ENCODE measurements at regions not wholly inside any gene's neighbourhood (a gene's known extent, or its start where the extent isn't known, plus 50 kb on each side); places are given as distances from the start of the nearest gene placed in this dataset.

DNA sequence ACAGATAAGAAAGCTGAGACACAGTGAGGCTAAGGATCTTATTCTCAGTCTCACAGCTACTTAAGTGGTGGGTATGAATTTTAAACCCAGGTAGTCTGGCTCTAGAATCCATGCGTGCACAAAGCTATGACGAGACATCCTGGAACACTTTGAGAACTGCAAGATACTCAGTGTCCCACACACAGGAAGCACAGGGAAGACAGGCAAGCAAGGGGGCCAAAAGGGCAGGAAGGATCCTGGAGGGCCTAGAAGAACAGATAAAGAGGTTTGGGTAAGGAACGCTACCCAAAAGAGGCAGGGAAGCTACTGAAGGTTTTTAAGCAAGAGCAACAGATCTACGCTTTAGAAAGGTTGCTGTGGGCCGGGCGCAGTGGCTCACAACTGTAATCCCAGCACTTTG, 99.1 kb upstream of the HES1 start:
- TF ChIP-seq EZH2phosphoT487 (IDR thresholded peaks at IDR 0.05; ENCODE audit: borderline replicate concordance) (no peak), CTCF (conservative IDR thresholded peaks at IDR 0.05; ENCODE audit: low read length) (no peak)
